Esophagus squamous epithelium (tissue), 4 donors: ENCODE measurements at regions not wholly inside any gene's neighbourhood (a gene's known extent, or its start where the extent isn't known, plus 50 kb on each side); places are given as distances from the start of the nearest gene placed in this dataset.

ENCODE experiments used
- POLR2A ChIP-seq, 4 donors: fragments of 450-650 bp; IDR thresholded peaks; one replicate each; pipeline ENCODE4 v1.6.1; 2017; ENCODE audit warnings: antibody characterized with exemption in 4 of 4, mild to moderate bottlenecking in 4 of 4, moderate library complexity in 3 of 4
- TF ChIP-seq, protein P1 (sequence below), 6 experiments: fragments of 450-650 bp in 4 of 6; fragments of 200-600 bp in 2 of 6; sonication (generic) in 2 of 6; IDR thresholded peaks; one replicate each; pipeline ENCODE4 v1.5.1; 2016 to 2019; ENCODE audit warnings: antibody characterized with exemption in 6 of 6, mild to moderate bottlenecking in 4 of 6, moderate library complexity in 4 of 6

GRCh38 chr4:66591968-66592367 lies 921.7 kb upstream of the EPHA5 start:
- TF ChIP-seq, protein P1, sequence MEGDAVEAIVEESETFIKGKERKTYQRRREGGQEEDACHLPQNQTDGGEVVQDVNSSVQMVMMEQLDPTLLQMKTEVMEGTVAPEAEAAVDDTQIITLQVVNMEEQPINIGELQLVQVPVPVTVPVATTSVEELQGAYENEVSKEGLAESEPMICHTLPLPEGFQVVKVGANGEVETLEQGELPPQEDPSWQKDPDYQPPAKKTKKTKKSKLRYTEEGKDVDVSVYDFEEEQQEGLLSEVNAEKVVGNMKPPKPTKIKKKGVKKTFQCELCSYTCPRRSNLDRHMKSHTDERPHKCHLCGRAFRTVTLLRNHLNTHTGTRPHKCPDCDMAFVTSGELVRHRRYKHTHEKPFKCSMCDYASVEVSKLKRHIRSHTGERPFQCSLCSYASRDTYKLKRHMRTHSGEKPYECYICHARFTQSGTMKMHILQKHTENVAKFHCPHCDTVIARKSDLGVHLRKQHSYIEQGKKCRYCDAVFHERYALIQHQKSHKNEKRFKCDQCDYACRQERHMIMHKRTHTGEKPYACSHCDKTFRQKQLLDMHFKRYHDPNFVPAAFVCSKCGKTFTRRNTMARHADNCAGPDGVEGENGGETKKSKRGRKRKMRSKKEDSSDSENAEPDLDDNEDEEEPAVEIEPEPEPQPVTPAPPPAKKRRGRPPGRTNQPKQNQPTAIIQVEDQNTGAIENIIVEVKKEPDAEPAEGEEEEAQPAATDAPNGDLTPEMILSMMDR (IDR thresholded peaks at IDR 0.05) = no peak
- no peak for TF ChIP-seq POLR2A (IDR thresholded peaks at IDR 0.05)
